ENCODE measurements at regions not wholly inside any gene's neighbourhood (a gene's known extent, or its start where the extent isn't known, plus 50 kb on each side); places are given as distances from the start of the nearest gene placed in this dataset.

DNA sequence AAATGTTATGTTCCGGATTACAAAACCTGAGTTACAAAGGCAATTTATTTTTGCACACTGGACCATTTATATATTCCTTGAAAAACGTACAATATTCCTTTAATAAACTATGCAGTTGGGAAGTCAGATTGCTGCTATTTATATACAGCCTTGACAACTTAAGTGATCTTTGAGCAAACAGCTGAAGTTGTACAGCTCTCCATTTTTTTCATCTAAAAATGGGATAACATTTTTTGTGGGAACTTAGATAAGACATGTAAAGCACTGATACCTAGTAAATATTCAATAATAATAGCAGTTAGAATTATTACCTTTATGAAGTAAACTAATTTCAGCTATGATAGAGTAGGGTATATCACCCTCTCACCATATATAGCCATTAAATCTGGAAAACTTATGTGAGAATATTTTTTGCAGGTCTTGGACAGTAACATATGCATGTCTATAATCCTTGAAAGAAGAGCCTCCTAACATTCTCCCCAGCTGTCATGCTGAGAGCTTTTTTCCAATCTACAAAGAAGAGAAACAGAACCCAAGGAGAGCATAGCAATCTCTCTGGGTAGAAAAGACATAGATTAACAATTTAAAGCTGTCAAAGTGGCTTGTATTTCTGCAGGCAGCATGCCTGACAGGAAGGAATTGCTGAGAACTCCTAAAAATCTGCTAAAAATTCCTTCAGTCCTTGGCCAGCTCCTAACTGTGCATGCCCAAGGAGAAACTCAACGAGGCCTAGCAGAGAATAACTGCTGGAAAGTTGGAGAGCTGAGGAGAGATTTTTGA, 326.0 kb downstream of the CRPPA start:
- H3K4me1 ChIP-seq = no peaks in the 10 kb centered on the region
- no peak overlapping the region for H3K27ac ChIP-seq
- no peak overlapping the region for H3K4me3 ChIP-seq
- WGBS, 2 donors = 47 to 55% methylated on average over 3 of the region's 3 CpGs
- no peaks in the 10 kb centered on the region for H3K9me3 ChIP-seq
- H3K36me3 ChIP-seq (replicated peaks in 1 of 2; ENCODE audit: insufficient read depth in 1 of 2, low read depth in 2 of 2) = no peaks in the 10 kb centered on the region
- no peak for TF ChIP-seq POLR2A (IDR thresholded peaks at IDR 0.05)
- TF ChIP-seq, protein P1, sequence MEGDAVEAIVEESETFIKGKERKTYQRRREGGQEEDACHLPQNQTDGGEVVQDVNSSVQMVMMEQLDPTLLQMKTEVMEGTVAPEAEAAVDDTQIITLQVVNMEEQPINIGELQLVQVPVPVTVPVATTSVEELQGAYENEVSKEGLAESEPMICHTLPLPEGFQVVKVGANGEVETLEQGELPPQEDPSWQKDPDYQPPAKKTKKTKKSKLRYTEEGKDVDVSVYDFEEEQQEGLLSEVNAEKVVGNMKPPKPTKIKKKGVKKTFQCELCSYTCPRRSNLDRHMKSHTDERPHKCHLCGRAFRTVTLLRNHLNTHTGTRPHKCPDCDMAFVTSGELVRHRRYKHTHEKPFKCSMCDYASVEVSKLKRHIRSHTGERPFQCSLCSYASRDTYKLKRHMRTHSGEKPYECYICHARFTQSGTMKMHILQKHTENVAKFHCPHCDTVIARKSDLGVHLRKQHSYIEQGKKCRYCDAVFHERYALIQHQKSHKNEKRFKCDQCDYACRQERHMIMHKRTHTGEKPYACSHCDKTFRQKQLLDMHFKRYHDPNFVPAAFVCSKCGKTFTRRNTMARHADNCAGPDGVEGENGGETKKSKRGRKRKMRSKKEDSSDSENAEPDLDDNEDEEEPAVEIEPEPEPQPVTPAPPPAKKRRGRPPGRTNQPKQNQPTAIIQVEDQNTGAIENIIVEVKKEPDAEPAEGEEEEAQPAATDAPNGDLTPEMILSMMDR (IDR thresholded peaks at IDR 0.05) = no peak
- DNase-seq = no peak
- ATAC-seq = no peak
- H3K27me3 ChIP-seq = no peaks in the 10 kb centered on the region
- intact Hi-C loops (cut with DNase I) = no loop called here

DNA sequence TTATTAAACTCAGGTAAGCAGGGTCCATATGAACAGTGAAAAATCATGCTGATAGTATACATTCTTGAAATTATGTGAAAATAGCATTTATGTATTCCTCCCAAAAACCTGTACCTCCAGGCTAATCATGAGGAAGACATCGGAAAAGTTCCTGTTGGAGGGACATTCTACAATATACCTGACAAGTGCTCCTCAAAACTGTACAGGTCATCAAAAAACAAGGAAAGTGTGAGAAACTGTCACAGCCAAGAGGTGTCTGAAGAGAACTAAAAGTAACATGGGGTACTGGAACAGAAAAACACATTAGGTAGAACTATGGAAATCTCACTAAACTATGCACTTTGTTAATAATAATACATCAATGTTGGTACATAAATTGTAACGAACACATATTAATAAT, 326.7 kb downstream of the CRPPA start:
- no peak overlapping the region for H3K27ac ChIP-seq
- H3K36me3 ChIP-seq (replicated peaks in 1 of 2; ENCODE audit: insufficient read depth in 1 of 2, low read depth in 2 of 2) = no peaks in the 10 kb centered on the region
- no peak for TF ChIP-seq POLR2A (IDR thresholded peaks at IDR 0.05)
- TF ChIP-seq, protein P1 (IDR thresholded peaks at IDR 0.05) = no peak
- H3K9me3 ChIP-seq = no peaks in the 10 kb centered on the region
- H3K4me1 ChIP-seq = no peaks in the 10 kb centered on the region
- no peak overlapping the region for H3K4me3 ChIP-seq
- H3K27me3 ChIP-seq = no peaks in the 10 kb centered on the region
- DNase-seq (no peak), ATAC-seq (no peak)
- intact Hi-C loops (cut with DNase I) = no loop called here
- WGBS, 2 donors = 79 to 85% methylated on average over 2 of the region's 2 CpGs

DNA sequence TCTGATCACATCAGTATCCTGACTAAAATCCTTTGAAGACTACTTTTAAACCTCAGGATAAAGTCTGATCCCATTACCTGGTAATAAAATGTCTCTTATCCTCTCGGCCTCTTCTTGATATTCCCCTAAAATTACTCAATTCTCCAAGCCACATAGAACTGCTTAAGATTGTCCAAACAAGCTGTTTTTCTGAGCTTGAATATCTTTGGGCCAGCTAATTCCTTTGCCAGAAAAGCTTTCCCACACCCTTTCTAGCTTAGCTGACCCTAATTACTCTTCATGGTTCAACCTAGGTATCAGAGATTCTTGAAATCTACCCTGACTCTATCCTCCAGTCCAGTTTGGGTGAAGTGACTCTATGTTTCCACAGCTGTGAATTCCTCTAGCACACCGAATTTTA, 328.6 kb downstream of the CRPPA start:
- no peaks in the 10 kb centered on the region for H3K27me3 ChIP-seq
- no peaks in the 10 kb centered on the region for H3K36me3 ChIP-seq (replicated peaks in 1 of 2; ENCODE audit: insufficient read depth in 1 of 2, low read depth in 2 of 2)
- intact Hi-C loops (cut with DNase I) = no loop called here
- DNase-seq (no peak), ATAC-seq (no peak)
- WGBS, 2 donors = 73 to 87% methylated on average over 2 of the region's 2 CpGs
- H3K9me3 ChIP-seq = no peaks in the 10 kb centered on the region
- no peak overlapping the region for H3K4me3 ChIP-seq
- no peak for TF ChIP-seq POLR2A (IDR thresholded peaks at IDR 0.05)
- TF ChIP-seq, protein P1 (IDR thresholded peaks at IDR 0.05) = no peak
- H3K27ac ChIP-seq = no peak overlapping the region
- no peaks in the 10 kb centered on the region for H3K4me1 ChIP-seq

- no peak for DNase-seq
- intact Hi-C loops (cut with DNase I) = no loop called here
- Histone ChIP-seq H3K27me3 (no peaks in the 10 kb centered on the region), H3K4me3 (no peak overlapping the region), H3K27ac (no peak overlapping the region), H3K9me3 (no peaks in the 10 kb centered on the region), H3K4me1 (no peaks in the 10 kb centered on the region), H3K36me3 (replicated peaks in 1 of 2; ENCODE audit: insufficient read depth in 1 of 2, low read depth in 2 of 2) (no peaks in the 10 kb centered on the region)
- TF ChIP-seq, protein P1 (IDR thresholded peaks at IDR 0.05) = no peak
- TF ChIP-seq POLR2A (IDR thresholded peaks at IDR 0.05) = no peak
- no peak for ATAC-seq
- 72 to 76% methylated on average over 5 of the region's 5 CpGs for WGBS, 2 donors
These were observed 329.5 kb downstream of the CRPPA start for GRCh38 chr7:16091701-16092310.

- intact Hi-C loops (cut with DNase I) = no loop called here
- no peak overlapping the region for H3K4me3 ChIP-seq
- no peak overlapping the region for H3K27ac ChIP-seq
- ATAC-seq (no peak), DNase-seq (no peak)
- TF ChIP-seq, protein P1 (IDR thresholded peaks at IDR 0.05) = no peak
- no peak for TF ChIP-seq POLR2A (IDR thresholded peaks at IDR 0.05)
- no peaks in the 10 kb centered on the region for H3K27me3 ChIP-seq
- 92 to 96% methylated on average over 3 of the region's 3 CpGs for WGBS, 2 donors
- no peaks in the 10 kb centered on the region for H3K9me3 ChIP-seq
- no peaks in the 10 kb centered on the region for H3K36me3 ChIP-seq (replicated peaks in 1 of 2; ENCODE audit: insufficient read depth in 1 of 2, low read depth in 2 of 2)
- H3K4me1 ChIP-seq = no peaks in the 10 kb centered on the region
These were observed 331.5 kb downstream of the CRPPA start for GRCh38 chr7:16089801-16090200.
